Stomach (tissue), 4 donors: ENCODE measurements at regions not wholly inside any gene's neighbourhood (a gene's known extent, or its start where the extent isn't known, plus 50 kb on each side); places are given as distances from the start of the nearest gene placed in this dataset.

Experiments
- EP300 ChIP-seq: sonication (generic); formaldehyde crosslinking; IDR thresholded peaks from one replicate; pipeline ENCODE4 v1.6.1; 2017; ENCODE audit warnings: antibody characterized with exemption
- TF ChIP-seq, protein P1 (sequence below), 7 experiments: fragments of 450-650 bp in 4 of 7; fragments of 200-600 bp in 3 of 7; sonication (generic) in 3 of 7; IDR thresholded peaks; one replicate each; pipeline ENCODE4 v1.5.1; 2016 to 2019; ENCODE audit warnings: antibody characterized with exemption in 7 of 7, control low read depth in 2 of 7, mild to moderate bottlenecking in 1 of 7

DNA sequence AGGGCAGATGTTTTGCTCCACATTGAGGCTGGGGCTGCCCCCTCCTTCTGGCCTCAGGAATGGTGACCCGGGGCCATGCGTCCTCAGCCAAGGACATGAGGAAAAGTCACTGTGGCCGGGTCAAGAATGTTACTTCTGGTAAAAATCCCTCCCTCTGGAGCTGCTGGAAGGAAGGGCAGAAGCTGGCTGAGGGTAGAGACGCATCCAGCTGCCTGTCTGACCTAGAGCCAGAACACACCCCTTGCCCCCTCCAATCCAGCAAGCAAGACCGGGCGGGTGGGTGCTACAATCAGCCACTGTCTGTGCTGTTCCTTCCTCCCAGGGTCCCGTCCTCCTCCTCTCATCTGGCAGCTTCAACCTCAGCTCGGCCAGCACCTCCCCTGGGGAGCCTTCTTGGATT is 59.0 kb downstream of the PTPRS start:
- TF ChIP-seq, protein P1, sequence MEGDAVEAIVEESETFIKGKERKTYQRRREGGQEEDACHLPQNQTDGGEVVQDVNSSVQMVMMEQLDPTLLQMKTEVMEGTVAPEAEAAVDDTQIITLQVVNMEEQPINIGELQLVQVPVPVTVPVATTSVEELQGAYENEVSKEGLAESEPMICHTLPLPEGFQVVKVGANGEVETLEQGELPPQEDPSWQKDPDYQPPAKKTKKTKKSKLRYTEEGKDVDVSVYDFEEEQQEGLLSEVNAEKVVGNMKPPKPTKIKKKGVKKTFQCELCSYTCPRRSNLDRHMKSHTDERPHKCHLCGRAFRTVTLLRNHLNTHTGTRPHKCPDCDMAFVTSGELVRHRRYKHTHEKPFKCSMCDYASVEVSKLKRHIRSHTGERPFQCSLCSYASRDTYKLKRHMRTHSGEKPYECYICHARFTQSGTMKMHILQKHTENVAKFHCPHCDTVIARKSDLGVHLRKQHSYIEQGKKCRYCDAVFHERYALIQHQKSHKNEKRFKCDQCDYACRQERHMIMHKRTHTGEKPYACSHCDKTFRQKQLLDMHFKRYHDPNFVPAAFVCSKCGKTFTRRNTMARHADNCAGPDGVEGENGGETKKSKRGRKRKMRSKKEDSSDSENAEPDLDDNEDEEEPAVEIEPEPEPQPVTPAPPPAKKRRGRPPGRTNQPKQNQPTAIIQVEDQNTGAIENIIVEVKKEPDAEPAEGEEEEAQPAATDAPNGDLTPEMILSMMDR (IDR thresholded peaks at IDR 0.05): no peak
- TF ChIP-seq EP300: no peak
